GM12878 (cell line): ENCODE measurements at regions not wholly inside any gene's neighbourhood (a gene's known extent, or its start where the extent isn't known, plus 50 kb on each side); places are given as distances from the start of the nearest gene placed in this dataset.

Source experiments
- ATF3 ChIP-seq: IDR thresholded peaks from 2 replicates; pipeline ENCODE4 v1.6.1; 2011; ENCODE audit warnings: low read depth, mild to moderate bottlenecking, low read length, moderate library complexity, borderline replicate concordance; ENCODE audit errors: extremely low read depth
- EGR1 ChIP-seq, 2 experiments: IDR thresholded peaks; 1 replicate in 1 of 2; 2 replicates in 1 of 2; pipeline ENCODE4 v1.6.1; 2011 to 2012; ENCODE audit warnings: low read depth in 2 of 2, low read length in 2 of 2, borderline replicate concordance in 1 of 2, mild to moderate bottlenecking in 1 of 2, moderate library complexity in 1 of 2
- EZH2 ChIP-seq: IDR thresholded peaks from 2 replicates; pipeline ENCODE4 v1.6.1; 2012; ENCODE audit warnings: low read depth, mild to moderate bottlenecking, control low read depth, inconsistent platforms, low read length, borderline replicate concordance; ENCODE audit not compliant: control insufficient read depth
- HCFC1 ChIP-seq: fragments of 150-350 bp; IDR thresholded peaks from 2 replicates; pipeline ENCODE4 v1.6.1; 2014; ENCODE audit warnings: low read length
- HDAC6 ChIP-seq: fragments of 200-600 bp; sonication (generic); IDR thresholded peaks from one replicate; pipeline ENCODE4 v1.8.0; 2017; ENCODE audit warnings: antibody characterized with exemption; ENCODE audit not compliant: unreplicated experiment
- NRF1 ChIP-seq: conservative IDR thresholded peaks from 2 replicates; pipeline ENCODE4 v1.6.1; 2011; ENCODE audit warnings: mild to moderate bottlenecking, low read depth, low read length, improper control_type of control experiment
- SPI1 ChIP-seq: IDR thresholded peaks from 2 replicates; pipeline ENCODE4 v1.6.1; 2011; ENCODE audit warnings: low read depth, mild to moderate bottlenecking, low read length, moderate library complexity, borderline replicate concordance; ENCODE audit not compliant: insufficient read depth
- TAF1 ChIP-seq: IDR thresholded peaks from 2 replicates; pipeline ENCODE4 v1.6.1; 2011; ENCODE audit warnings: mild to moderate bottlenecking, low read depth, low read length, borderline replicate concordance
- ZBED1 ChIP-seq: IDR thresholded peaks from 2 replicates; pipeline ENCODE4 v1.6.1; 2016; ENCODE audit warnings: borderline replicate concordance
- TF ChIP-seq, protein P1 (sequence below), 3 experiments: IDR thresholded peaks in 2 of 3; conservative IDR thresholded peaks in 1 of 3; 2 replicates each; pipeline ENCODE4 v1.5.1; 2011; ENCODE audit warnings: low read depth in 3 of 3, low read length in 3 of 3, mild to moderate bottlenecking in 3 of 3, control low read depth in 2 of 3, moderate library complexity in 2 of 3, inconsistent platforms in 1 of 3, mixed read lengths in 1 of 3; ENCODE audit not compliant: control insufficient read depth in 2 of 3, insufficient read depth in 1 of 3; ENCODE audit errors: extremely low read depth in 1 of 3

GRCh38 chrX:67961516-67961915, 417.7 kb downstream of the AR start:
- TF ChIP-seq HCFC1 = no peak
- TF ChIP-seq, protein P1, sequence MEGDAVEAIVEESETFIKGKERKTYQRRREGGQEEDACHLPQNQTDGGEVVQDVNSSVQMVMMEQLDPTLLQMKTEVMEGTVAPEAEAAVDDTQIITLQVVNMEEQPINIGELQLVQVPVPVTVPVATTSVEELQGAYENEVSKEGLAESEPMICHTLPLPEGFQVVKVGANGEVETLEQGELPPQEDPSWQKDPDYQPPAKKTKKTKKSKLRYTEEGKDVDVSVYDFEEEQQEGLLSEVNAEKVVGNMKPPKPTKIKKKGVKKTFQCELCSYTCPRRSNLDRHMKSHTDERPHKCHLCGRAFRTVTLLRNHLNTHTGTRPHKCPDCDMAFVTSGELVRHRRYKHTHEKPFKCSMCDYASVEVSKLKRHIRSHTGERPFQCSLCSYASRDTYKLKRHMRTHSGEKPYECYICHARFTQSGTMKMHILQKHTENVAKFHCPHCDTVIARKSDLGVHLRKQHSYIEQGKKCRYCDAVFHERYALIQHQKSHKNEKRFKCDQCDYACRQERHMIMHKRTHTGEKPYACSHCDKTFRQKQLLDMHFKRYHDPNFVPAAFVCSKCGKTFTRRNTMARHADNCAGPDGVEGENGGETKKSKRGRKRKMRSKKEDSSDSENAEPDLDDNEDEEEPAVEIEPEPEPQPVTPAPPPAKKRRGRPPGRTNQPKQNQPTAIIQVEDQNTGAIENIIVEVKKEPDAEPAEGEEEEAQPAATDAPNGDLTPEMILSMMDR (IDR thresholded peaks at IDR 0.05 in 2 of 3, conservative IDR thresholded peaks at IDR 0.05 in 1 of 3; ENCODE audit: control insufficient read depth in 2 of 3, extremely low read depth in 1 of 3, insufficient read depth in 1 of 3, low read depth in 3 of 3, low read length in 3 of 3) = no peak
- no peak for TF ChIP-seq EZH2
- TF ChIP-seq TAF1 = no peak
- TF ChIP-seq ATF3 = no peak
- no peak for TF ChIP-seq NRF1
- TF ChIP-seq SPI1 = no peak
- TF ChIP-seq EGR1 (IDR thresholded peaks at IDR 0.05; ENCODE audit: borderline replicate concordance in 1 of 2, low read depth in 2 of 2, low read length in 2 of 2) = no peak
- no peak for TF ChIP-seq HDAC6
- TF ChIP-seq ZBED1 = no peak
